Mesendoderm (in vitro differentiated cells): ENCODE measurements at regions not wholly inside any gene's neighbourhood (a gene's known extent, or its start where the extent isn't known, plus 50 kb on each side); places are given as distances from the start of the nearest gene placed in this dataset.

Experiments
- DNase-seq: peaks from one replicate; pipeline ENCODE4 v3.0.0; 2013
- H2AK5ac ChIP-seq: 2 replicates; pipeline ENCODE4 v1.6.1; 2013; ENCODE audit warnings: low read length, inconsistent platforms
- H2BK120ac ChIP-seq: 2 replicates; pipeline ENCODE4 v1.6.1; 2013; ENCODE audit warnings: low read depth, mild to moderate bottlenecking, low read length, moderate library complexity, mixed read lengths
- H2BK15ac ChIP-seq: replicated peaks from 2 replicates; pipeline ENCODE4 v1.6.1; 2013; ENCODE audit warnings: low read depth, mild to moderate bottlenecking, moderate library complexity
- H2BK5ac ChIP-seq: 2 replicates; pipeline ENCODE4 v1.6.1; 2013; ENCODE audit warnings: low read length, inconsistent platforms
- H3K18ac ChIP-seq: 2 replicates; pipeline ENCODE4 v1.6.1; 2013; ENCODE audit warnings: mild to moderate bottlenecking, low read length, mixed read lengths
- H3K23ac ChIP-seq: one replicate; pipeline ENCODE4 v1.6.1; 2013; ENCODE audit warnings: low read length
- H3K27ac ChIP-seq: 2 replicates; pipeline ENCODE4 v1.5.1; 2013; ENCODE audit warnings: low read depth, mild to moderate bottlenecking, inconsistent platforms, low read length, moderate library complexity
- H3K27me3 ChIP-seq: 2 replicates; pipeline ENCODE4 v1.6.1; 2013; ENCODE audit warnings: low read length, control low read depth, mild to moderate bottlenecking, inconsistent platforms; ENCODE audit not compliant: insufficient read depth, poor library complexity
- H3K36me3 ChIP-seq: 2 replicates; pipeline ENCODE4 v1.6.1; 2013; ENCODE audit warnings: low read length, inconsistent platforms; ENCODE audit not compliant: control insufficient read depth, insufficient read depth
- H3K4ac ChIP-seq: one replicate; pipeline ENCODE4 v1.6.1; 2013; ENCODE audit warnings: low read depth, mild to moderate bottlenecking, low read length, moderate library complexity
- H3K4me1 ChIP-seq: 2 replicates; pipeline ENCODE4 v1.6.1; 2013; ENCODE audit warnings: low read depth, low read length, inconsistent platforms; ENCODE audit not compliant: control insufficient read depth
- H3K4me2 ChIP-seq: 2 replicates; pipeline ENCODE4 v1.6.1; 2013; ENCODE audit warnings: low read length
- H3K4me3 ChIP-seq: 2 replicates; pipeline ENCODE4 v1.5.1; 2013; ENCODE audit warnings: mild to moderate bottlenecking, low read length
- H3K56ac ChIP-seq: one replicate; pipeline ENCODE4 v1.6.1; 2013; ENCODE audit warnings: low read length
- H3K79me1 ChIP-seq: 2 replicates; pipeline ENCODE4 v1.6.1; 2013; ENCODE audit warnings: low read length, inconsistent platforms
- H3K79me2 ChIP-seq: 2 replicates; pipeline ENCODE4 v1.6.1; 2013; ENCODE audit warnings: mild to moderate bottlenecking, low read length; ENCODE audit not compliant: control insufficient read depth, insufficient read depth
- H3K9ac ChIP-seq: 2 replicates; pipeline ENCODE4 v1.6.1; 2013; ENCODE audit warnings: low read length, inconsistent platforms
- H4K5ac ChIP-seq: one replicate; pipeline ENCODE4 v1.6.1; 2013; ENCODE audit warnings: low read length
- H4K8ac ChIP-seq: one replicate; pipeline ENCODE4 v1.6.1; 2013; ENCODE audit warnings: low read depth, mild to moderate bottlenecking, control low read depth, low read length, moderate library complexity
- WGBS: extraction: QIAGEN DNeasy Blood & Tissue Kit; methylation state at CpG from one replicate; pipeline ENCODE4 v1.1.7; 2013; ENCODE audit warnings: low lambda C conversion rate, missing lambda C conversion rate; ENCODE audit not compliant: insufficient coverage; ENCODE audit errors: extremely low coverage; 5-methylcytosine and 5-hydroxymethylcytosine counted together

DNA sequence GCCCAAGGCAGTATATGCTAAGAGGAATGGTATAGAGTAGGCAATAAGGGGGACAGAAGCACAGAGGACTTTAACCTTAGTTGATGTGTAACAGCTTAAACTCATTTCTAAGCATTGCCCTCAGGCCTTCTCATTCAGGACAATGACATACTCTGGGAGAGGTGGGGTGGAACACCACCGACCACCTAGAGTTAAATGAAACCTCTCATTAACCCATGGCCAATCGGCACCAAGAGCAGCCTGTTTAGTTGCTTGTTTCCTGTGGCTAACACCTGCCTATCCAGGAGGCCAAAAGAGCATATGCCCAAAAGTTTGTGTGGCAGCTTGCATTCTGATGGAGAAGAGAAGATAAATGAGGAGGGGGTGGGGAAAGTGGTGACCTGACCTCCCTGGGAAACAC is 50.0 kb downstream of the PABIR2 start:
- Histone ChIP-seq H3K79me1 (no peaks in the 10 kb centered on the region), H3K4ac (no peak overlapping the region), H2BK120ac (no peak overlapping the region), H3K56ac (no peak overlapping the region), H3K36me3 (no peaks in the 10 kb centered on the region), H3K79me2 (no peaks in the 10 kb centered on the region), H2AK5ac (no peak overlapping the region), H3K9ac (no peak overlapping the region), H3K27me3 (no peaks in the 10 kb centered on the region), H4K5ac (no peak overlapping the region), H2BK15ac (no peak overlapping the region), H3K18ac (no peak overlapping the region), H2BK5ac (no peak overlapping the region), H3K4me2 (no peak overlapping the region), H4K8ac (no peak overlapping the region), H3K4me1 (no peaks in the 10 kb centered on the region), H3K27ac (no peak overlapping the region), H3K4me3 (no peak overlapping the region), H3K23ac (no peak overlapping the region)
- DNase-seq, result no peak
- WGBS, result no CpG with 5 or more reads among the region's 2 CpGs

DNA sequence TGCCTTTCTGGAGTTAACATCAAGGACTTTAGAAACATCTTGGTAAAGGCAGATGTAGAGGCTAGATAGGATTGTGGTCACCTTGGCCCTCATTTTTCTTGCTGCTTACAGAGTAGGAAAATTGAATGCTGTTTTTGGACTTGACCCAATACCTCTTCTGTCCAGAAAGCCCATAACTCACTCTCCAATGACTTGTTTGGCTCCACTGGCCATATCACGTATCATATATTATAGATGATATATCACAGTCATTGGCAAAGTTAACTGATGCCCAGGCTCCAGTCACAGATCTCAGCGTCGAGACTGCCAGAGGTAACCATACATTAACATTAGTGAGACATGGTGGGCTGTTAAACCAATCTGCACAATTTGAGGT is 50.6 kb downstream of the PABIR2 start:
- H2BK120ac ChIP-seq, result no peak overlapping the region
- H3K4me3 ChIP-seq, result no peak overlapping the region
- no CpG with 5 or more reads among the region's 3 CpGs for WGBS
- H2AK5ac ChIP-seq, result no peak overlapping the region
- H4K5ac ChIP-seq, result no peak overlapping the region
- H3K23ac ChIP-seq, result no peak overlapping the region
- no peak overlapping the region for H2BK5ac ChIP-seq
- no peak overlapping the region for H3K4ac ChIP-seq
- no peaks in the 10 kb centered on the region for H3K79me2 ChIP-seq
- H3K18ac ChIP-seq, result no peak overlapping the region
- H3K27ac ChIP-seq, result no peak overlapping the region
- no peak for DNase-seq
- H4K8ac ChIP-seq, result no peak overlapping the region
- H3K36me3 ChIP-seq, result no peaks in the 10 kb centered on the region
- no peaks in the 10 kb centered on the region for H3K27me3 ChIP-seq
- H3K4me1 ChIP-seq, result no peaks in the 10 kb centered on the region
- H3K56ac ChIP-seq, result no peak overlapping the region
- H3K4me2 ChIP-seq, result no peak overlapping the region
- H2BK15ac ChIP-seq, result no peak overlapping the region
- no peaks in the 10 kb centered on the region for H3K79me1 ChIP-seq
- no peak overlapping the region for H3K9ac ChIP-seq

GRCh38 chrX:134745636-134746409 is 51.2 kb downstream of the PABIR2 start:
- H4K5ac ChIP-seq, result no peak overlapping the region
- no peak overlapping the region for H3K18ac ChIP-seq
- H3K23ac ChIP-seq, result no peak overlapping the region
- no peak overlapping the region for H3K56ac ChIP-seq
- H2AK5ac ChIP-seq, result no peak overlapping the region
- no CpG with 5 or more reads among the region's 3 CpGs for WGBS
- H2BK15ac ChIP-seq, result no peak overlapping the region
- no peaks in the 10 kb centered on the region for H3K27me3 ChIP-seq
- H2BK120ac ChIP-seq, result no peak overlapping the region
- no peaks in the 10 kb centered on the region for H3K4me1 ChIP-seq
- no peak overlapping the region for H3K27ac ChIP-seq
- no peaks in the 10 kb centered on the region for H3K79me1 ChIP-seq
- H3K4me2 ChIP-seq, result no peak overlapping the region
- H3K4me3 ChIP-seq, result no peak overlapping the region
- H2BK5ac ChIP-seq, result no peak overlapping the region
- H3K9ac ChIP-seq, result no peak overlapping the region
- no peak overlapping the region for H4K8ac ChIP-seq
- no peak for DNase-seq
- no peak overlapping the region for H3K4ac ChIP-seq
- H3K36me3 ChIP-seq, result no peaks in the 10 kb centered on the region
- no peaks in the 10 kb centered on the region for H3K79me2 ChIP-seq

DNA sequence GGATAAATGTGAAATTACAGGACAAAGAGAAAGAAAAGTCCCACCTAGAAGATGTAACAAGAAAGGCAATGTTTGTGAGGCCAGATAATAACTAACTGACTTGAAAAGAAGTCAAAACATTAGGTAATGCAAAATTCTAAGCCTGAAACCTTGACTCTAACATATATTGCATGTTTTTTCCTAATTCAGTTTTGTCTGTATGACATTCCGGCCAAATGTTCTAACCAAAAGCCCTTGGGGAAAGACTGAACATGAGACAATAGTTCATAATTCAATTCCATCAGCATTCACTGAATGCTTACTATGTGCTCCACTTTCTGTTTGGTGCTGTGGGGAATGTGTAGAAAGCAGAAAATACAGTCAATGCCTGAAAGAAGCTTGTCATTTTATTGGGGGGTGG is 53.9 kb downstream of the PABIR2 start:
- Histone ChIP-seq H2BK15ac (no peak overlapping the region), H3K4me3 (no peak overlapping the region), H3K27me3 (no peaks in the 10 kb centered on the region), H4K8ac (no peak overlapping the region), H3K79me1 (no peaks in the 10 kb centered on the region), H2BK5ac (no peak overlapping the region), H2BK120ac (no peak overlapping the region), H3K4me2 (no peak overlapping the region), H2AK5ac (no peak overlapping the region), H3K36me3 (no peaks in the 10 kb centered on the region), H3K18ac (no peak overlapping the region), H3K56ac (no peak overlapping the region), H3K27ac (no peak overlapping the region), H3K4ac (no peak overlapping the region), H3K4me1 (no peaks in the 10 kb centered on the region), H3K23ac (no peak overlapping the region), H3K9ac (no peak overlapping the region), H3K79me2 (no peaks in the 10 kb centered on the region), H4K5ac (no peak overlapping the region)
- DNase-seq, result no peak
- no CpG with 5 or more reads among the region's 1 CpG for WGBS

- no peak overlapping the region for H2AK5ac ChIP-seq
- H2BK15ac ChIP-seq, result no peak overlapping the region
- no peak overlapping the region for H4K5ac ChIP-seq
- no peak overlapping the region for H3K27ac ChIP-seq
- H3K4me3 ChIP-seq, result no peak overlapping the region
- no peak overlapping the region for H2BK120ac ChIP-seq
- H3K9ac ChIP-seq, result no peak overlapping the region
- no CpG with 5 or more reads among the region's 2 CpGs for WGBS
- H3K4me1 ChIP-seq, result no peaks in the 10 kb centered on the region
- no peak overlapping the region for H3K23ac ChIP-seq
- H3K27me3 ChIP-seq, result no peaks in the 10 kb centered on the region
- H3K79me1 ChIP-seq, result no peaks in the 10 kb centered on the region
- no peaks in the 10 kb centered on the region for H3K36me3 ChIP-seq
- no peaks in the 10 kb centered on the region for H3K79me2 ChIP-seq
- no peak overlapping the region for H4K8ac ChIP-seq
- no peak overlapping the region for H3K4ac ChIP-seq
- DNase-seq, result no peak
- no peak overlapping the region for H3K18ac ChIP-seq
- H3K4me2 ChIP-seq, result no peak overlapping the region
- H3K56ac ChIP-seq, result no peak overlapping the region
- H2BK5ac ChIP-seq, result no peak overlapping the region
Observed at GRCh38 chrX:134742573-134742972, 54.4 kb downstream of the PABIR2 start.

- no peak overlapping the region for H3K23ac ChIP-seq
- no peak overlapping the region for H3K27ac ChIP-seq
- no peaks in the 10 kb centered on the region for H3K4me1 ChIP-seq
- no peak overlapping the region for H3K56ac ChIP-seq
- no peak for DNase-seq
- no peak overlapping the region for H3K4me2 ChIP-seq
- H3K4ac ChIP-seq, result no peak overlapping the region
- no peak overlapping the region for H4K5ac ChIP-seq
- H3K79me2 ChIP-seq, result no peaks in the 10 kb centered on the region
- no peaks in the 10 kb centered on the region for H3K79me1 ChIP-seq
- H2BK5ac ChIP-seq, result no peak overlapping the region
- no CpG with 5 or more reads among the region's 2 CpGs for WGBS
- no peak overlapping the region for H2AK5ac ChIP-seq
- no peak overlapping the region for H2BK15ac ChIP-seq
- no peak overlapping the region for H3K18ac ChIP-seq
- H2BK120ac ChIP-seq, result no peak overlapping the region
- no peaks in the 10 kb centered on the region for H3K36me3 ChIP-seq
- H3K4me3 ChIP-seq, result no peak overlapping the region
- no peak overlapping the region for H3K9ac ChIP-seq
- H3K27me3 ChIP-seq, result no peaks in the 10 kb centered on the region
- H4K8ac ChIP-seq, result no peak overlapping the region
Observed at GRCh38 chrX:134741746-134742145, 55.3 kb downstream of the PABIR2 start.
